ENCODE measurements at regions not wholly inside any gene's neighbourhood (a gene's known extent, or its start where the extent isn't known, plus 50 kb on each side); places are given as distances from the start of the nearest gene placed in this dataset.

GRCh38 chr11:37502202-37502601, 904.2 kb upstream of the RAG2 start:
- Histone ChIP-seq H3K27me3 (ENCODE audit: insufficient read depth, low read length) (no peaks in the 10 kb centered on the region), H2BK120ac (ENCODE audit: low read depth, low read length, poor library complexity, severe bottlenecking) (no peak overlapping the region), H3K4ac (ENCODE audit: low read depth, low read length) (no peak overlapping the region), H3K18ac (ENCODE audit: insufficient read length, low read depth, low read length) (no peak overlapping the region), H4K5ac (ENCODE audit: insufficient read length, low read depth, low read length) (no peak overlapping the region), H2BK5ac (ENCODE audit: insufficient read length, low read length) (no peak overlapping the region), H3K4me1 (ENCODE audit: insufficient read depth, low read length) (no peaks in the 10 kb centered on the region; the same call in 1 of the 2 replicates), H3K23me2 (ENCODE audit: insufficient read length, low read depth, low read length, poor library complexity, severe bottlenecking) (no peaks in the 10 kb centered on the region), H3T11ph (ENCODE audit: low read length) (no peak overlapping the region), H3K56ac (ENCODE audit: insufficient read length, low read depth, low read length) (no peak overlapping the region), H2AFZ (ENCODE audit: low read length) (no peak overlapping the region), H3K23ac (ENCODE audit: insufficient read length, low read depth, low read length) (no peak overlapping the region), H4K91ac (ENCODE audit: insufficient read length, low read depth, low read length) (no peak overlapping the region), H4K20me1 (ENCODE audit: control insufficient read depth, insufficient read depth, insufficient read length) (no peaks in the 10 kb centered on the region), H3K9ac (ENCODE audit: extremely low read depth, insufficient read length, low read length) (no peak overlapping the region), H3K14ac (ENCODE audit: insufficient read depth, low read length) (no peak overlapping the region), H4K8ac (replicated peaks; ENCODE audit: insufficient read length, low read depth, low read length) (no peak overlapping the region), H3K9me3 (ENCODE audit: control insufficient read depth, low read depth, low read length) (no peaks in the 10 kb centered on the region), H2BK15ac (ENCODE audit: low read depth, low read length) (no peak overlapping the region), H3K79me2 (ENCODE audit: insufficient read depth, low read length) (no peaks in the 10 kb centered on the region), H2AK5ac (ENCODE audit: insufficient read length, low read length) (no peak overlapping the region), H2BK20ac (ENCODE audit: low read depth, low read length, poor library complexity, severe bottlenecking) (no peak overlapping the region), H3K79me1 (ENCODE audit: insufficient read depth, low read depth, low read length, poor library complexity, severe bottlenecking) (no peaks in the 10 kb centered on the region), H2BK12ac (ENCODE audit: insufficient read length, low read depth, low read length) (no peak overlapping the region), H3K4me2 (ENCODE audit: insufficient read depth, insufficient read length, low read length) (no peak overlapping the region), H3K27ac (ENCODE audit: insufficient read length, low read depth, low read length) (no peak overlapping the region)
- no peak overlapping the region for H3K27ac Mint-ChIP-seq
- WGBS (ENCODE audit: extremely low coverage, insufficient read length, low lambda C conversion rate): no CpG with 5 or more reads among the region's 2 CpGs
- no peak for TF ChIP-seq CTCF (conservative IDR thresholded peaks at IDR 0.05)
- no peaks in the 10 kb centered on the region for H3K27me3 Mint-ChIP-seq (ENCODE audit: low read depth)
- H3K9me3 Mint-ChIP-seq: peaks cover 0 to 4% of the 10 kb centered on the region in 2 experiments; a peak in 3 of 5 replicates
- peaks cover 40 to 42% of the 10 kb centered on the region in 2 experiments for H3K4me1 Mint-ChIP-seq
- H3K36me3 Mint-ChIP-seq (ENCODE audit: insufficient read depth in 1 of 3, low read depth in 3 of 3): peaks cover 0 to 12% (median 4%) of the 10 kb centered on the region in 3 experiments; a peak in 4 of 7 replicates
- DNase-seq: no peak
- no peak overlapping the region for H3K4me3 Mint-ChIP-seq
